ENCODE measurements at regions not wholly inside any gene's neighbourhood (a gene's known extent, or its start where the extent isn't known, plus 50 kb on each side); places are given as distances from the start of the nearest gene placed in this dataset.
"Not testable (repeated sequence)": the region's sequence is repeated elsewhere in the genome, so short reads cannot be mapped to it uniquely, and the experiment has no call there.

GRCh38 chr3:184498986-184499606 lies 62.5 kb upstream of the EPHB3 start:
- ChIA-PET CTCF (interaction anchor here (1.0 kb wide), 1 partner anchor 127 kb away, joined by 4 read pairs; no protein-coding TSS in a partner anchor), POLR2A (no interaction called here)
- H3K4me3 ChIP-seq (ENCODE audit: low read depth, low read length), result no peak overlapping the region
- peaks cover 39% of the 10 kb centered on the region for H3K27me3 ChIP-seq (ENCODE audit: control insufficient read depth, insufficient read depth, low read length)
- no peak overlapping the region for H3K27ac ChIP-seq (ENCODE audit: low read depth, low read length)
- peaks cover 4% of the 10 kb centered on the region for H3K9me3 ChIP-seq (ENCODE audit: control insufficient read depth, insufficient read depth, low read length)
- DNase-seq (ENCODE audit: low read depth, low spot score), result no peak
- no peak for TF ChIP-seq CTCF (IDR thresholded peaks at IDR 0.05; ENCODE audit: low read depth, low read length)

GRCh38 chr3:184500344-184500923 lies 61.2 kb upstream of the EPHB3 start:
- TF ChIP-seq CTCF (IDR thresholded peaks at IDR 0.05; ENCODE audit: low read depth, low read length), result no peak
- POLR2A ChIA-PET, result no interaction called here
- CTCF ChIA-PET, result interaction anchor here (0.7 to 1.4 kb wide), 2 partner anchors 11 to 22 kb away, joined by 3 read pairs; no protein-coding TSS in a partner anchor

GRCh38 chr3:184502123-184502667 lies 59.4 kb upstream of the EPHB3 start:
- DNase-seq (ENCODE audit: low read depth, low spot score), result no peak
- H3K27ac ChIP-seq (ENCODE audit: low read depth, low read length), result no peak overlapping the region
- H3K27me3 ChIP-seq (ENCODE audit: control insufficient read depth, insufficient read depth, low read length), result peaks cover 37% of the 10 kb centered on the region
- H3K9me3 ChIP-seq (ENCODE audit: control insufficient read depth, insufficient read depth, low read length), result peaks cover 4% of the 10 kb centered on the region
- ChIA-PET CTCF (no interaction called here), POLR2A (no interaction called here)
- no peak overlapping the region for H3K4me3 ChIP-seq (ENCODE audit: low read depth, low read length)
- no peak for TF ChIP-seq CTCF (IDR thresholded peaks at IDR 0.05; ENCODE audit: low read depth, low read length)

More at GRCh38 chr3:184500344-184500923, 61.2 kb upstream of the EPHB3 start:
- Histone ChIP-seq H3K27ac (ENCODE audit: low read depth, low read length) (no peak overlapping the region), H3K9me3 (ENCODE audit: control insufficient read depth, insufficient read depth, low read length) (peaks cover 4% of the 10 kb centered on the region), H3K27me3 (ENCODE audit: control insufficient read depth, insufficient read depth, low read length) (peaks cover 40% of the 10 kb centered on the region), H3K4me3 (ENCODE audit: low read depth, low read length) (no peak overlapping the region)
- no peak for DNase-seq (ENCODE audit: low read depth, low spot score)

DNA sequence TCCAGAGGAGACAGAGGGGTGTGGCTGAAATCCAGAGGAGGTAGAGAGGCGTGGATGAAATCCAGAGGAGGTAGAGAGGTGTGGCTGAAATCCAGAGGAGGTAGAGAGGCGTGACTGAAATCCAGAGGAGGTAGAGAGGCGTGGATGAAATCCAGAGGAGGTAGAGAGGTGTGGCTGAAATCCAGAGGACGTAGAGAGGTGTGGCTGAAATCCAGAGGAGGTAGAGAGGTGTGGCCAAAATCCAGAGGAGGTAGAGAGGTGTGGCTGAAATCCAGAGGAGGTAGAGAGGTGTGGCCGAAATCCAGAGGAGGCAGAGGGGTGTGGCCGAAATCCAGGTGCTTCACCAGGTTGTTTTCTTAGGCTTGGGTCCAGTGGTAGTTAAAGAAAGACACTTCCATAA lies 58.7 kb upstream of the EPHB3 start:
- POLR2A ChIA-PET; H3K27ac ChIP-seq (ENCODE audit: low read depth, low read length); H3K9me3 ChIP-seq (ENCODE audit: control insufficient read depth, insufficient read depth, low read length); DNase-seq (ENCODE audit: low read depth, low spot score); H3K4me3 ChIP-seq (ENCODE audit: low read depth, low read length): not testable (repeated sequence)
- CTCF ChIA-PET, result interaction anchor here (1.5 to 2.7 kb wide), 2 partner anchors 11 to 131 kb away, joined by 11 to 12 read pairs; no protein-coding TSS in a partner anchor
- peaks cover 40% of the 10 kb centered on the region for H3K27me3 ChIP-seq (ENCODE audit: control insufficient read depth, insufficient read depth, low read length)

GRCh38 chr3:184503647-184504046 lies 57.9 kb upstream of the EPHB3 start:
- peaks cover 40% of the 10 kb centered on the region for H3K27me3 ChIP-seq (ENCODE audit: control insufficient read depth, insufficient read depth, low read length)
- H3K27ac ChIP-seq (ENCODE audit: low read depth, low read length), result no peak overlapping the region
- no peak overlapping the region for H3K4me3 ChIP-seq (ENCODE audit: low read depth, low read length)
- TF ChIP-seq CTCF (IDR thresholded peaks at IDR 0.05; ENCODE audit: low read depth, low read length), result no peak
- H3K9me3 ChIP-seq (ENCODE audit: control insufficient read depth, insufficient read depth, low read length), result peaks cover 4% of the 10 kb centered on the region
- ChIA-PET POLR2A (no interaction called here), CTCF (interaction anchor here (1.5 to 2.7 kb wide), 2 partner anchors 10 to 132 kb away, joined by 11 to 12 read pairs; no protein-coding TSS in a partner anchor)
- DNase-seq (ENCODE audit: low read depth, low spot score), result no peak

Measured in AG04450 (cell line).